ENCODE measurements at regions not wholly inside any gene's neighbourhood (a gene's known extent, or its start where the extent isn't known, plus 50 kb on each side); places are given as distances from the start of the nearest gene placed in this dataset.

DNA sequence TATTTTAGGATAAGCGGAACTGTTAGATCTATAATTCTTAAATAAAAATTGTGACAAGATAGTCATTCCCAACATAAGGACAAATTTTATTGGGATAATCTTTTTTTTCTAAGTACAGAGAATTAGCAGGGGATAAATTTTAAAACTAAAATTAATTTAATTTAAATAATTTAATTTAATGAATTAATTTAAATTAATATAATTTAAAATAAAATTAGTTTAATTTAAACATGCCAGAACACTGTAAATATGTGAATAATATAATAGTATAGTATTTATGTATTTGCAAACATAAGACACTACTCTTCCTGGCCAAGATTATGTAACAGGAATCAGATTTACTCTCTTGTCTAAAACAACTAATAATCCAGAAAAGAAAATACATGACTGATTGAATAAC, 1055.9 kb downstream of the PDHA2 start:
- TF ChIP-seq, protein P1, sequence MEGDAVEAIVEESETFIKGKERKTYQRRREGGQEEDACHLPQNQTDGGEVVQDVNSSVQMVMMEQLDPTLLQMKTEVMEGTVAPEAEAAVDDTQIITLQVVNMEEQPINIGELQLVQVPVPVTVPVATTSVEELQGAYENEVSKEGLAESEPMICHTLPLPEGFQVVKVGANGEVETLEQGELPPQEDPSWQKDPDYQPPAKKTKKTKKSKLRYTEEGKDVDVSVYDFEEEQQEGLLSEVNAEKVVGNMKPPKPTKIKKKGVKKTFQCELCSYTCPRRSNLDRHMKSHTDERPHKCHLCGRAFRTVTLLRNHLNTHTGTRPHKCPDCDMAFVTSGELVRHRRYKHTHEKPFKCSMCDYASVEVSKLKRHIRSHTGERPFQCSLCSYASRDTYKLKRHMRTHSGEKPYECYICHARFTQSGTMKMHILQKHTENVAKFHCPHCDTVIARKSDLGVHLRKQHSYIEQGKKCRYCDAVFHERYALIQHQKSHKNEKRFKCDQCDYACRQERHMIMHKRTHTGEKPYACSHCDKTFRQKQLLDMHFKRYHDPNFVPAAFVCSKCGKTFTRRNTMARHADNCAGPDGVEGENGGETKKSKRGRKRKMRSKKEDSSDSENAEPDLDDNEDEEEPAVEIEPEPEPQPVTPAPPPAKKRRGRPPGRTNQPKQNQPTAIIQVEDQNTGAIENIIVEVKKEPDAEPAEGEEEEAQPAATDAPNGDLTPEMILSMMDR (IDR thresholded peaks at IDR 0.05) = no peak
- TF ChIP-seq POLR2A (IDR thresholded peaks at IDR 0.05) = no peak
